ENCODE measurements at regions not wholly inside any gene's neighbourhood (a gene's known extent, or its start where the extent isn't known, plus 50 kb on each side); places are given as distances from the start of the nearest gene placed in this dataset.
A peak's percentile ranks its signal among the peaks of the same experiment; 100 is the strongest.

- no peak for DNase-seq
Observed at GRCh38 chr2:23293731-23294130, 91.2 kb upstream of the KLHL29 start.

- no peak for DNase-seq
Observed at GRCh38 chr2:23294238-23294637, 90.7 kb upstream of the KLHL29 start.

- no peak for DNase-seq
Observed at GRCh38 chr2:23296691-23297090, 88.3 kb upstream of the KLHL29 start.

GRCh38 chr2:23297112-23297511, 87.9 kb upstream of the KLHL29 start:
- DNase-seq = no peak

- no peak for DNase-seq
Observed at GRCh38 chr2:23298551-23298950, 86.4 kb upstream of the KLHL29 start.

- no peak for DNase-seq
Observed at GRCh38 chr2:23299476-23300195, 85.3 kb upstream of the KLHL29 start.

- DNase-seq = no peak
Observed at GRCh38 chr2:23301136-23301535, 83.8 kb upstream of the KLHL29 start.

- DNase-seq = no peak
Observed at GRCh38 chr2:23302591-23302990, 82.4 kb upstream of the KLHL29 start.

- DNase-seq = no peak
Observed at GRCh38 chr2:23306401-23306800, 78.6 kb upstream of the KLHL29 start.

- DNase-seq = no peak
Observed at GRCh38 chr2:23311186-23311585, 73.8 kb upstream of the KLHL29 start.

GRCh38 chr2:23312996-23313606, 71.9 kb upstream of the KLHL29 start:
- DNase-seq = no peak

GRCh38 chr2:23314687-23315086, 70.3 kb upstream of the KLHL29 start:
- no peak for DNase-seq

GRCh38 chr2:23320058-23320457, 64.9 kb upstream of the KLHL29 start:
- DNase-seq = no peak

GRCh38 chr2:23321751-23322150, 63.2 kb upstream of the KLHL29 start:
- no peak for DNase-seq

- DNase-seq = no peak
Observed at GRCh38 chr2:23322567-23323197, 62.3 kb upstream of the KLHL29 start.

GRCh38 chr2:23323198-23323916, 61.6 kb upstream of the KLHL29 start:
- DNase-seq = peak; percentile 61

- DNase-seq = peak; percentile 61
Observed at GRCh38 chr2:23323917-23324680, 60.9 kb upstream of the KLHL29 start.

GRCh38 chr2:23326330-23326729, 58.6 kb upstream of the KLHL29 start:
- no peak for DNase-seq

- no peak for DNase-seq
Observed at GRCh38 chr2:23327416-23327815, 57.6 kb upstream of the KLHL29 start.

- no peak for DNase-seq
Observed at GRCh38 chr2:23327887-23328286, 57.1 kb upstream of the KLHL29 start.

GRCh38 chr2:23330214-23330613, 54.8 kb upstream of the KLHL29 start:
- no peak for DNase-seq

Data from NCI-H2171 treated with DMSO at 0.1 percent for 48 hours (cell line).